HepG2 (cell line): ENCODE measurements at regions not wholly inside any gene's neighbourhood (a gene's known extent, or its start where the extent isn't known, plus 50 kb on each side); places are given as distances from the start of the nearest gene placed in this dataset.

Experiments
- DMTF1 ChIP-seq: sonication (generic); formaldehyde crosslinking; IDR thresholded peaks from 2 replicates; pipeline ENCODE4 v1.4.0; 2020; ENCODE audit warnings: mild to moderate bottlenecking, missing genetic modification reagents
- FOXK2 ChIP-seq: fragments of 450-650 bp; IDR thresholded peaks from 2 replicates; pipeline ENCODE4 v1.6.1; 2016
- FOXO1 ChIP-seq: sonication (generic); formaldehyde crosslinking; IDR thresholded peaks from 2 replicates; pipeline ENCODE4 v1.4.0; 2020; ENCODE audit warnings: missing genetic modification reagents
- FOXO4 ChIP-seq: sonication (generic); formaldehyde crosslinking; conservative IDR thresholded peaks from 2 replicates; pipeline ENCODE4 v1.8.1; 2023; ENCODE audit warnings: missing genetic modification reagents
- GTF2F1 ChIP-seq: fragments of 150-350 bp; IDR thresholded peaks from 2 replicates; pipeline ENCODE4 v1.6.1; 2014; ENCODE audit warnings: low read length
- KLF12 ChIP-seq: sonication (generic); formaldehyde crosslinking; IDR thresholded peaks from 2 replicates; pipeline ENCODE4 v1.4.0; 2020; ENCODE audit warnings: missing genetic modification reagents, borderline replicate concordance
- NR2F1 ChIP-seq, 2 experiments: fragments of 450-650 bp in 1 of 2; formaldehyde crosslinking in 1 of 2; IDR thresholded peaks; 2 replicates each; pipeline versions ENCODE4 v1.5.0 to v1.6.1; 2016 to 2020; ENCODE audit warnings: mild to moderate bottlenecking in 1 of 2, missing compliant biosample characterization in 1 of 2, missing genetic modification reagents in 1 of 2, moderate library complexity in 1 of 2
- RAD21 ChIP-seq: fragments of 450-650 bp; formaldehyde crosslinking; IDR thresholded peaks from 2 replicates; pipeline ENCODE4 v1.5.0; 2020; ENCODE audit warnings: mild to moderate bottlenecking
- SKI ChIP-seq: fragments of 450-650 bp; IDR thresholded peaks from one replicate; pipeline ENCODE4 v1.6.1; 2018; ENCODE audit warnings: mild to moderate bottlenecking; ENCODE audit not compliant: partially characterized antibody
- SYNCRIP ChIP-seq: fragments of 200-400 bp; formaldehyde crosslinking; IDR thresholded peaks from 2 replicates; pipeline ENCODE4 v1.6.1; 2018; ENCODE audit warnings: mild to moderate bottlenecking, low read depth, low read length; ENCODE audit not compliant: insufficient read depth
- ZBTB1 ChIP-seq: sonication (generic); formaldehyde crosslinking; IDR thresholded peaks from 2 replicates; pipeline ENCODE4 v1.4.0; 2020; ENCODE audit warnings: missing genetic modification reagents, borderline replicate concordance
- ZNF335 ChIP-seq: sonication (generic); formaldehyde crosslinking; IDR thresholded peaks from 2 replicates; pipeline ENCODE4 v1.4.0; 2020; ENCODE audit warnings: missing genetic modification reagents
- ZNF512B ChIP-seq: sonication (generic); formaldehyde crosslinking; IDR thresholded peaks from 2 replicates; pipeline ENCODE4 v1.5.1; 2020; ENCODE audit warnings: missing genetic modification reagents, mild to moderate bottlenecking, borderline replicate concordance
- ZNF552 ChIP-seq: sonication (generic); formaldehyde crosslinking; IDR thresholded peaks from 2 replicates; pipeline ENCODE4 v1.9.0; 2022; ENCODE audit warnings: missing genetic modification reagents, mild to moderate bottlenecking, borderline replicate concordance
- ZNF570 ChIP-seq: sonication (generic); formaldehyde crosslinking; IDR thresholded peaks from 2 replicates; pipeline ENCODE4 v1.4.0; 2020; ENCODE audit warnings: mild to moderate bottlenecking, missing genetic modification reagents, borderline replicate concordance
- ZNF687 ChIP-seq: sonication (generic); formaldehyde crosslinking; IDR thresholded peaks from 2 replicates; pipeline ENCODE4 v1.5.1; 2020; ENCODE audit warnings: mild to moderate bottlenecking, missing genetic modification reagents, moderate library complexity
- ZNF879 ChIP-seq: sonication (generic); formaldehyde crosslinking; IDR thresholded peaks from 2 replicates; pipeline ENCODE4 v1.8.1; 2023; ENCODE audit warnings: missing genetic modification reagents

DNA sequence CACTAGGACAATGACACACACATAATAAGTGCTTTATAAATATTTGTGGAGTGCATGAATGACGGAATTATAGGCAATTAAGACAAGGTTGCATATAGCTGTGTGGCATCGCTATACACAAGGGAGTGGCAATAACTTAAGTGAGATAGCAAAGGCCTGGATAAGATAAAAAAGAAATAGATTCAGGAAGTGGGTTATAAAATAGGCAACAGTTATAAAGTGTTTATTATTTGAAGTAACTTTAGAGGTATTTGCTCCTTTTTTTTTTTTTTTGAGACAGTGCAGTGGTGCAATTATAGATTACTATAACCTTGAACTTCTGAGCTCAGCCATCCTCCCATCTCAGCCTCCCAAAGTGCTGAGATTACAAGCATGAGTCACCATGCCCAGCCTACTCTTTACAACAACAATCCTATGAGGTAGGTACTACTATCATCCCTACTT is 75.9 kb upstream of the LOC128125822 start (continued):
- no peak for TF ChIP-seq FOXO4 (CRISPR knock-in tag)
- no peak for TF ChIP-seq ZBTB1 (CRISPR knock-in tag)
- no peak for TF ChIP-seq ZNF335
- TF ChIP-seq SKI: peak; percentile 58
- no peak for TF ChIP-seq RAD21 (CRISPR knock-in tag)
- no peak for TF ChIP-seq SYNCRIP
- peak in 1 of 2 experiments; percentile 57; a peak in 1 of 4 replicates for TF ChIP-seq NR2F1 (CRISPR knock-in tag; IDR thresholded peaks at IDR 0.05)
- TF ChIP-seq ZNF512B (CRISPR knock-in tag): no peak
- no peak for TF ChIP-seq FOXO1 (CRISPR knock-in tag)
- TF ChIP-seq ZNF879 (CRISPR knock-in tag): no peak
- no peak for TF ChIP-seq KLF12 (CRISPR knock-in tag)
- no peak for TF ChIP-seq ZNF552 (CRISPR knock-in tag)
- TF ChIP-seq ZNF687 (CRISPR knock-in tag): no peak
- no peak for TF ChIP-seq DMTF1 (CRISPR knock-in tag)
- no peak for TF ChIP-seq ZNF570 (CRISPR knock-in tag)
- TF ChIP-seq FOXK2: no peak
- TF ChIP-seq GTF2F1: no peak
